ENCODE measurements at regions not wholly inside any gene's neighbourhood (a gene's known extent, or its start where the extent isn't known, plus 50 kb on each side); places are given as distances from the start of the nearest gene placed in this dataset.

DNA sequence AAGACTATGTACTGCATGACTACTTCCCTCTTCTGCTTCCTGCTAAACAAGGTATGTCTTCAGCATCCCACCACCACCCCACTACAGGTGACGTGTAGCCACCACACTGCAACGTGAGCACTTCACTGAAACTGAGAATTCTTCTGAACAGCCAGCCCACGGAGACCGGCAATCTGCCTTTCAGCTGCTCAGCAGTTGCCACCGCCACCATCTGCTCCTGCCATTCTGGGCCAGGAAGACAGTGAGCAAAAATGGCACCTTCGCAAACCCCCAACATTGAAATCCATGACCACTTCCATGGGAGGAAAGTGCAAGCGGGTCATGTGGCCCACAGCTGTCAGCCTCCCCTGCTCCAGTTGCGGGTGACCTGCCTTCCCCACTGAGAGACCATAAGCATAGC lies 443.4 kb upstream of the ST8SIA4 start:
- Mint-ChIP-seq H3K27me3 (ENCODE audit: insufficient read depth, low read depth, poor library complexity) (no peaks in the 10 kb centered on the region), H3K36me3 (ENCODE audit: low read depth) (no peaks in the 10 kb centered on the region), H3K27ac (no peak overlapping the region), H3K9me3 (no peaks in the 10 kb centered on the region), H3K4me1 (peaks cover 4% of the 10 kb centered on the region; the same call in 2 of the 3 replicates), H3K4me3 (no peak overlapping the region)
- Histone ChIP-seq H3F3A (replicated peaks; ENCODE audit: low read depth) (no peaks in the 10 kb centered on the region), H3K27me3 (ENCODE audit: insufficient read depth) (no peaks in the 10 kb centered on the region), H3K9me2 (ENCODE audit: insufficient read depth) (no peaks in the 10 kb centered on the region; the same call in 1 of the 2 replicates), H2AFZ (no peak overlapping the region), H4K20me1 (replicated peaks; ENCODE audit: insufficient read depth) (no peaks in the 10 kb centered on the region), H3K4me3 (no peak overlapping the region), H3K4me1 (ENCODE audit: insufficient read depth) (no peaks in the 10 kb centered on the region), H3K36me3 (ENCODE audit: insufficient read depth) (no peaks in the 10 kb centered on the region), H3K4me2 (no peak overlapping the region), H3K79me2 (replicated peaks; ENCODE audit: insufficient read depth) (no peaks in the 10 kb centered on the region), H3K27ac (ENCODE audit: low read depth) (no peak overlapping the region)
- ATAC-seq: no peak
- DNase-seq (ENCODE audit: low spot score): no peak
- TF ChIP-seq JUNB (IDR thresholded peaks at IDR 0.05; ENCODE audit: unreplicated experiment): no peak

DNA sequence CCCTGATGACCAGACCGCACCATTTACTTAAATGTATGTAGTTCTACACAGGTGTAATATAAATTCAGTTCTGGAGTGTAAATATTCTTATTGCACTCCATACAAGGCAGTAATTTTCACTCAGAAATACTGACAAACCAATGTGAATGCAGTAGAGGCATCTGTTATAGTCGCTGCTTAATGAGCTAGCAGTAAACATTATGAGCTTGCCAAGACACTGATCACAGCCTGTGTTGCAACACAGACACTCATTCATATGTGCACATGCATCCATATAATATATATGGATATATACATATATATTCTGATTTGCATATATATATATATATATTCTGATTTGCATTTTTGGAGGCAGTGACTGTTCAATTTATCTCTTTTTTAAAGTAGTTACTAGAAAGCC lies 435.1 kb upstream of the ST8SIA4 start:
- no peaks in the 10 kb centered on the region for H4K20me1 ChIP-seq (replicated peaks; ENCODE audit: insufficient read depth)
- H3K4me1 ChIP-seq (ENCODE audit: insufficient read depth): no peaks in the 10 kb centered on the region
- H3K9me2 ChIP-seq (ENCODE audit: insufficient read depth): no peaks in the 10 kb centered on the region
- H3K79me2 ChIP-seq (replicated peaks; ENCODE audit: insufficient read depth): no peaks in the 10 kb centered on the region
- H2AFZ ChIP-seq: no peak overlapping the region
- no peak for TF ChIP-seq STAT1 (IDR thresholded peaks at IDR 0.05; ENCODE audit: unreplicated experiment)
- TF ChIP-seq, protein P1, sequence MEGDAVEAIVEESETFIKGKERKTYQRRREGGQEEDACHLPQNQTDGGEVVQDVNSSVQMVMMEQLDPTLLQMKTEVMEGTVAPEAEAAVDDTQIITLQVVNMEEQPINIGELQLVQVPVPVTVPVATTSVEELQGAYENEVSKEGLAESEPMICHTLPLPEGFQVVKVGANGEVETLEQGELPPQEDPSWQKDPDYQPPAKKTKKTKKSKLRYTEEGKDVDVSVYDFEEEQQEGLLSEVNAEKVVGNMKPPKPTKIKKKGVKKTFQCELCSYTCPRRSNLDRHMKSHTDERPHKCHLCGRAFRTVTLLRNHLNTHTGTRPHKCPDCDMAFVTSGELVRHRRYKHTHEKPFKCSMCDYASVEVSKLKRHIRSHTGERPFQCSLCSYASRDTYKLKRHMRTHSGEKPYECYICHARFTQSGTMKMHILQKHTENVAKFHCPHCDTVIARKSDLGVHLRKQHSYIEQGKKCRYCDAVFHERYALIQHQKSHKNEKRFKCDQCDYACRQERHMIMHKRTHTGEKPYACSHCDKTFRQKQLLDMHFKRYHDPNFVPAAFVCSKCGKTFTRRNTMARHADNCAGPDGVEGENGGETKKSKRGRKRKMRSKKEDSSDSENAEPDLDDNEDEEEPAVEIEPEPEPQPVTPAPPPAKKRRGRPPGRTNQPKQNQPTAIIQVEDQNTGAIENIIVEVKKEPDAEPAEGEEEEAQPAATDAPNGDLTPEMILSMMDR (conservative IDR thresholded peaks at IDR 0.05; ENCODE audit: low read depth in 2 of 2): no peak
- H3K36me3 ChIP-seq (ENCODE audit: insufficient read depth): no peaks in the 10 kb centered on the region
- no peaks in the 10 kb centered on the region for H3K27me3 ChIP-seq (ENCODE audit: insufficient read depth)
- H3K4me2 ChIP-seq: no peak overlapping the region
- H3F3A ChIP-seq (replicated peaks; ENCODE audit: low read depth): no peaks in the 10 kb centered on the region
- no peaks in the 10 kb centered on the region for H3K36me3 Mint-ChIP-seq (ENCODE audit: low read depth)
- H3K27me3 Mint-ChIP-seq (ENCODE audit: insufficient read depth, low read depth, poor library complexity): no peaks in the 10 kb centered on the region
- H3K9me3 Mint-ChIP-seq: no peaks in the 10 kb centered on the region
- no peak overlapping the region for H3K27ac Mint-ChIP-seq
- DNase-seq (ENCODE audit: low spot score) (no peak), ATAC-seq (no peak)
- no peak overlapping the region for H3K4me3 Mint-ChIP-seq
- H3K4me1 Mint-ChIP-seq: peaks cover 2% of the 10 kb centered on the region
- H3K4me3 ChIP-seq: no peak overlapping the region
- H3K27ac ChIP-seq (ENCODE audit: low read depth): no peak overlapping the region

DNA sequence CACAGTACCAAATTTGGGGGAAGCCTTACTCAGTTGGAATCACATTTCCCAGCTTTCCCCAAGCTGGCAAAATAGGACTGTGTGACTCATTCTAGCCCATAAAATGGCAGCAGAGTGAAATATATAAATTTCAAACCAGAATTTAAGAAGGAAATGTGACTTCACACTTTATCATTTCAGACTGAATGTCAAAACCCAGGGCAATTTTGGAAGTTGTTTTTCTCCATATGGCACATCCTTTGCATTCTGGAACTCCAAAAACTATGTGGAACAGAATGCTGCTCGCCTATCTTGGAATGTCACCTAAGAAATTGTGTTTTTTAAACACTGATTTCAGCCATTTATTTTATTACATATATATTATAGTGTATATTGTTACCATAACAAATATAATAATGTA lies 424.7 kb upstream of the ST8SIA4 start:
- no peak for ATAC-seq
- no peak overlapping the region for H3K4me2 ChIP-seq
- peaks cover 6% of the 10 kb centered on the region; the same call in 2 of the 3 replicates for H3K9me3 Mint-ChIP-seq
- H3K4me1 Mint-ChIP-seq: peaks cover 10% of the 10 kb centered on the region
- H3K9me2 ChIP-seq (ENCODE audit: insufficient read depth): no peaks in the 10 kb centered on the region
- no peaks in the 10 kb centered on the region for H3K4me1 ChIP-seq (ENCODE audit: insufficient read depth)
- no peaks in the 10 kb centered on the region for H3F3A ChIP-seq (replicated peaks; ENCODE audit: low read depth)
- peaks cover 3% of the 10 kb centered on the region; the same call in 1 of the 3 replicates for H3K36me3 Mint-ChIP-seq (ENCODE audit: low read depth)
- H3K27me3 ChIP-seq (ENCODE audit: insufficient read depth): no peaks in the 10 kb centered on the region
- H3K4me3 ChIP-seq: no peak overlapping the region
- no peak for DNase-seq (ENCODE audit: low spot score)
- H3K4me3 Mint-ChIP-seq: no peak overlapping the region
- H3K27me3 Mint-ChIP-seq (ENCODE audit: insufficient read depth, low read depth, poor library complexity): no peaks in the 10 kb centered on the region
- H3K79me2 ChIP-seq (replicated peaks; ENCODE audit: insufficient read depth): no peaks in the 10 kb centered on the region
- no peaks in the 10 kb centered on the region for H3K36me3 ChIP-seq (ENCODE audit: insufficient read depth)
- H2AFZ ChIP-seq: no peak overlapping the region
- no peak overlapping the region for H3K27ac ChIP-seq (ENCODE audit: low read depth)
- no peaks in the 10 kb centered on the region for H4K20me1 ChIP-seq (replicated peaks; ENCODE audit: insufficient read depth)
- H3K27ac Mint-ChIP-seq: no peak overlapping the region
- TF ChIP-seq STAT1 (IDR thresholded peaks at IDR 0.05; ENCODE audit: unreplicated experiment) (no peak), EZH2phosphoT487 (IDR thresholded peaks at IDR 0.05; ENCODE audit: unreplicated experiment) (no peak), EZH2 (IDR thresholded peaks at IDR 0.05; ENCODE audit: low read depth, unreplicated experiment) (no peak), NANOG (IDR thresholded peaks at IDR 0.05; ENCODE audit: borderline replicate concordance) (no peak), POLR2AphosphoS5 (IDR thresholded peaks at IDR 0.05; ENCODE audit: low read depth) (no peak), ZNF462 (CRISPR knock-in tag; IDR thresholded peaks at IDR 0.05) (no peak), ZNF331 (CRISPR knock-in tag; IDR thresholded peaks at IDR 0.05; ENCODE audit: low read depth) (no peak)
